Uterus (tissue), 3 donors: ENCODE measurements at regions not wholly inside any gene's neighbourhood (a gene's known extent, or its start where the extent isn't known, plus 50 kb on each side); places are given as distances from the start of the nearest gene placed in this dataset.
"Not testable (repeated sequence)": the region's sequence is repeated elsewhere in the genome, so short reads cannot be mapped to it uniquely, and the experiment has no call there.

Experiments
- DNase-seq, 2 donors: peaks; one replicate each; pipeline ENCODE4 v3.0.0-alpha.2; 2019 to 2020
- H3K27ac ChIP-seq, 2 donors: fragments of 200-600 bp; sonication (generic); 1 replicate in 1 of 2; 2 replicates in 1 of 2; pipeline ENCODE4 v1.5.1; 2016 to 2018
- H3K27me3 ChIP-seq, 2 donors: fragments of 200-600 bp; sonication (generic); one replicate each; pipeline ENCODE4 v1.5.1; 2018 to 2019; ENCODE audit warnings: control low read depth in 1 of 2
- H3K36me3 ChIP-seq, 2 donors: fragments of 200-600 bp; sonication (generic); one replicate each; pipeline ENCODE4 v1.5.1; 2019; ENCODE audit warnings: control low read depth in 1 of 2
- H3K4me1 ChIP-seq, 2 donors: fragments of 200-600 bp; sonication (generic); one replicate each; pipeline ENCODE4 v1.5.1; 2018 to 2019; ENCODE audit warnings: control low read depth in 1 of 2
- H3K4me3 ChIP-seq, 2 donors: fragments of 200-600 bp; sonication (generic); 1 replicate in 1 of 2; 2 replicates in 1 of 2; pipeline ENCODE4 v1.5.1; 2018 to 2019; ENCODE audit warnings: mild to moderate bottlenecking in 1 of 2
- H3K9me3 ChIP-seq, 2 donors: fragments of 200-600 bp; sonication (generic); one replicate each; pipeline ENCODE4 v1.5.1; 2019; ENCODE audit warnings: control low read depth in 1 of 2
- POLR2A ChIP-seq, 2 donors: fragments of 450-650 bp; IDR thresholded peaks; one replicate each; pipeline ENCODE4 v1.6.1; 2016; ENCODE audit warnings: antibody characterized with exemption in 2 of 2, mild to moderate bottlenecking in 1 of 2, moderate library complexity in 1 of 2
- intact Hi-C: fragments of 100-400 bp; cut with DNase I; formaldehyde crosslinking; loops from one replicate; pipeline ENCODE4 v1.15.1; 2023; ENCODE audit warnings: low total_unique reads
- TF ChIP-seq, protein P1 (sequence below), 4 experiments: fragments of 200-600 bp in 2 of 4; fragments of 450-650 bp in 2 of 4; sonication (generic) in 2 of 4; IDR thresholded peaks; one replicate each; pipeline ENCODE4 v1.5.1; 2016 to 2019; ENCODE audit warnings: antibody characterized with exemption in 4 of 4, mild to moderate bottlenecking in 2 of 4, moderate library complexity in 1 of 4
- donor health status: DM: yes; HTN: yes; CAD: no.

GRCh38 chr6:111925296-111925695, 52.0 kb upstream of the FYN start:
- TF ChIP-seq POLR2A (IDR thresholded peaks at IDR 0.05): no peak
- TF ChIP-seq, protein P1, sequence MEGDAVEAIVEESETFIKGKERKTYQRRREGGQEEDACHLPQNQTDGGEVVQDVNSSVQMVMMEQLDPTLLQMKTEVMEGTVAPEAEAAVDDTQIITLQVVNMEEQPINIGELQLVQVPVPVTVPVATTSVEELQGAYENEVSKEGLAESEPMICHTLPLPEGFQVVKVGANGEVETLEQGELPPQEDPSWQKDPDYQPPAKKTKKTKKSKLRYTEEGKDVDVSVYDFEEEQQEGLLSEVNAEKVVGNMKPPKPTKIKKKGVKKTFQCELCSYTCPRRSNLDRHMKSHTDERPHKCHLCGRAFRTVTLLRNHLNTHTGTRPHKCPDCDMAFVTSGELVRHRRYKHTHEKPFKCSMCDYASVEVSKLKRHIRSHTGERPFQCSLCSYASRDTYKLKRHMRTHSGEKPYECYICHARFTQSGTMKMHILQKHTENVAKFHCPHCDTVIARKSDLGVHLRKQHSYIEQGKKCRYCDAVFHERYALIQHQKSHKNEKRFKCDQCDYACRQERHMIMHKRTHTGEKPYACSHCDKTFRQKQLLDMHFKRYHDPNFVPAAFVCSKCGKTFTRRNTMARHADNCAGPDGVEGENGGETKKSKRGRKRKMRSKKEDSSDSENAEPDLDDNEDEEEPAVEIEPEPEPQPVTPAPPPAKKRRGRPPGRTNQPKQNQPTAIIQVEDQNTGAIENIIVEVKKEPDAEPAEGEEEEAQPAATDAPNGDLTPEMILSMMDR (IDR thresholded peaks at IDR 0.05): no peak

DNA sequence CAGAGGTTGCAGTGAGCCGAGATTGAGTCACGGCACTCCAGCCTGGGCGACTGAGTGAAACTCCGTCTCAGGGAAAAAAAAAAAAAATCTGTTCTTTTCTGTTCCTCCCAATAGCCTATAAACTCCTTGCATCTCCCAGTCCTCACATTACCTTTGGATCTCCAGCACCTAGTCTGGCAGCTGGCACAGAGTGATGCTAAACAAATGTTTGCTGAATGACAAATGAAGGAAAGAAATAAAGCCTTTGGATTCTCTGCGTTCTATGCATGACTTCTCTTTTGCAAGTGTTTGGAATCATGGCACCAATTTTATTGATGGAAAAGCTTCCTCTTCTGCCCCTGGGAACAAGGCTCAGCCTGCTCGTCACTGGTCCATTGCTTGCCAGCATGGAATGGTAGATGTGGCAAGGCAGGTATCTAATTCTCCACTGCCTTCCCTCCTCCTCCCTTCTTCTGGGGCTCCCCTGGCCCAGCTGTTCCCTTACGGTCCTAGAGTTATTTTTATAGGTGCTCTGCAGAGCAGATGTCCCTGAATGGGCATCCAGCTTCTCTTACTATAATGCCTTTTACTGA, 53.6 kb upstream of the FYN start:
- intact Hi-C loops: no loop called here
- no peaks in the 10 kb centered on the region for H3K27me3 ChIP-seq
- H3K4me3 ChIP-seq: no peak overlapping the region
- TF ChIP-seq, protein P1 (IDR thresholded peaks at IDR 0.05): no peak
- no peak for TF ChIP-seq POLR2A (IDR thresholded peaks at IDR 0.05)
- no peak for DNase-seq
- no peaks in the 10 kb centered on the region for H3K4me1 ChIP-seq
- H3K27ac ChIP-seq: no peak overlapping the region
- H3K36me3 ChIP-seq: no peaks in the 10 kb centered on the region
- H3K9me3 ChIP-seq: no peaks in the 10 kb centered on the region

More at GRCh38 chr6:111925296-111925695, 52.0 kb upstream of the FYN start:
- Histone ChIP-seq H3K27ac (no peak overlapping the region), H3K4me3 (no peak overlapping the region), H3K9me3 (no peaks in the 10 kb centered on the region), H3K27me3 (no peaks in the 10 kb centered on the region), H3K4me1 (no peaks in the 10 kb centered on the region), H3K36me3 (no peaks in the 10 kb centered on the region)
- DNase-seq: no peak
- intact Hi-C loops: no loop called here

GRCh38 chr6:111927321-111927720, 54.1 kb upstream of the FYN start:
- TF ChIP-seq POLR2A (IDR thresholded peaks at IDR 0.05): no peak
- TF ChIP-seq, protein P1 (IDR thresholded peaks at IDR 0.05): no peak
- no peaks in the 10 kb centered on the region for H3K36me3 ChIP-seq
- intact Hi-C loops: no loop called here
- H3K4me3 ChIP-seq: no peak overlapping the region
- no peaks in the 10 kb centered on the region for H3K4me1 ChIP-seq
- no peaks in the 10 kb centered on the region for H3K9me3 ChIP-seq
- no peaks in the 10 kb centered on the region for H3K27me3 ChIP-seq
- no peak overlapping the region for H3K27ac ChIP-seq
- DNase-seq: no peak

- intact Hi-C loops: no loop called here
- no peak for DNase-seq
- H3K4me3 ChIP-seq: no peak overlapping the region
- no peaks in the 10 kb centered on the region for H3K9me3 ChIP-seq
- H3K27ac ChIP-seq: no peak overlapping the region
- no peaks in the 10 kb centered on the region for H3K27me3 ChIP-seq
- H3K36me3 ChIP-seq: no peaks in the 10 kb centered on the region
- TF ChIP-seq POLR2A (IDR thresholded peaks at IDR 0.05): no peak
- TF ChIP-seq, protein P1 (IDR thresholded peaks at IDR 0.05): no peak
- no peaks in the 10 kb centered on the region for H3K4me1 ChIP-seq
Observed at GRCh38 chr6:111928139-111928538, 54.9 kb upstream of the FYN start.

GRCh38 chr6:111934611-111935010, 61.4 kb upstream of the FYN start:
- DNase-seq, intact Hi-C loops, H3K27me3 ChIP-seq, H3K4me3 ChIP-seq, H3K9me3 ChIP-seq, H3K27ac ChIP-seq, H3K36me3 ChIP-seq, H3K4me1 ChIP-seq: not testable (repeated sequence)

GRCh38 chr6:111936718-111937117, 63.5 kb upstream of the FYN start:
- Histone ChIP-seq H3K27me3 (no peaks in the 10 kb centered on the region), H3K27ac (no peak overlapping the region), H3K4me1 (no peaks in the 10 kb centered on the region), H3K4me3 (no peak overlapping the region), H3K36me3 (no peaks in the 10 kb centered on the region), H3K9me3 (no peaks in the 10 kb centered on the region)
- no peak for DNase-seq
- intact Hi-C loops: no loop called here
- TF ChIP-seq, protein P1 (IDR thresholded peaks at IDR 0.05): no peak
- no peak for TF ChIP-seq POLR2A (IDR thresholded peaks at IDR 0.05)
